GM21529 (cell line): ENCODE measurements at regions not wholly inside any gene's neighbourhood (a gene's known extent, or its start where the extent isn't known, plus 50 kb on each side); places are given as distances from the start of the nearest gene placed in this dataset.

Experiments used
- ATAC-seq: cut with Tn5 transposase; IDR thresholded peaks from one replicate; pipeline ENCODE4 v1.9.1; 2021; ENCODE audit not compliant: unreplicated experiment

- ATAC-seq = no peak
Measured at GRCh38 chr13:104014803-104015645, 948.8 kb upstream of the SLC10A2 start.

- no peak for ATAC-seq
Measured at GRCh38 chr13:104011505-104012241, 945.5 kb upstream of the SLC10A2 start.

- no peak for ATAC-seq
Measured at GRCh38 chr13:104008541-104009435, 942.6 kb upstream of the SLC10A2 start.

GRCh38 chr13:104008075-104008474 is 941.9 kb upstream of the SLC10A2 start:
- no peak for ATAC-seq

- ATAC-seq = no peak
Measured at GRCh38 chr13:104006625-104007075, 940.4 kb upstream of the SLC10A2 start.

- ATAC-seq = no peak
Measured at GRCh38 chr13:104004572-104004971, 938.4 kb upstream of the SLC10A2 start.

GRCh38 chr13:104002216-104002615 is 936.0 kb upstream of the SLC10A2 start:
- ATAC-seq = no peak

GRCh38 chr13:104001766-104002165 is 935.5 kb upstream of the SLC10A2 start:
- ATAC-seq = no peak

- ATAC-seq = no peak
Measured at GRCh38 chr13:103996733-103997132, 930.5 kb upstream of the SLC10A2 start.

GRCh38 chr13:103983948-103984347 is 917.7 kb upstream of the SLC10A2 start:
- ATAC-seq = no peak

GRCh38 chr13:103976371-103976770 is 910.2 kb upstream of the SLC10A2 start:
- ATAC-seq = no peak

- ATAC-seq = no peak
Measured at GRCh38 chr13:103973740-103974139, 907.5 kb upstream of the SLC10A2 start.

GRCh38 chr13:103969520-103970050 is 903.4 kb upstream of the SLC10A2 start:
- ATAC-seq = no peak

- no peak for ATAC-seq
Measured at GRCh38 chr13:103965506-103966243, 899.5 kb upstream of the SLC10A2 start.

- ATAC-seq = no peak
Measured at GRCh38 chr13:103961784-103962183, 895.6 kb upstream of the SLC10A2 start.

GRCh38 chr13:103961129-103961528 is 894.9 kb upstream of the SLC10A2 start:
- ATAC-seq = no peak

GRCh38 chr13:103960001-103960400 is 893.8 kb upstream of the SLC10A2 start:
- ATAC-seq = no peak

GRCh38 chr13:103958691-103959090 is 892.5 kb upstream of the SLC10A2 start:
- no peak for ATAC-seq

- no peak for ATAC-seq
Measured at GRCh38 chr13:103957939-103958338, 891.7 kb upstream of the SLC10A2 start.

GRCh38 chr13:103953859-103954258 is 887.6 kb upstream of the SLC10A2 start:
- ATAC-seq = no peak
